ENCODE measurements at regions not wholly inside any gene's neighbourhood (a gene's known extent, or its start where the extent isn't known, plus 50 kb on each side); places are given as distances from the start of the nearest gene placed in this dataset.

DNA sequence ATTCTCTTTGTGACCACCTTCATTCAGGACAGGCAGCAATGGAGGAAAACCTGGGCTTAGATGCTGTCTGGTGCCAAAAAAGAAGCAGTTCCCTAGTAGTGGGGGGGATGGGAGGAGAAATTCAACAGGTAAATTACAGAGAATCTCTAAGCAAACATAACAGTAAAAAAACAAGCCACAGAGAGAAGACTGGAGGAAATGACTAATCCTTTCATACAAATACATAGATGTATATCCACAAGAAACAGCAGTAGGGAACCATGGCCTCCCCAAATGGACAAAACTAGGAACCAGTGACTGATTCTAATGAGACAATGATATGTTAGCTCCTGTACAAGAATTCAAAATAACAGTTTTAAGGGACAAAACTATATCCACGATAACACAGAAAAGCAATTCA lies 513.0 kb downstream of the NAV3 start:
- Histone ChIP-seq H3K27ac (ENCODE audit: insufficient read depth, low read depth, low read length) (no peak overlapping the region), H3K79me2 (ENCODE audit: control insufficient read depth, insufficient read depth, low read length) (no peaks in the 10 kb centered on the region), H3K4me2 (ENCODE audit: insufficient read depth, low read length) (no peak overlapping the region), H3K4me1 (ENCODE audit: control insufficient read depth, extremely low read depth, insufficient read depth, low read length) (no peaks in the 10 kb centered on the region), H3K4me3 (replicated peaks in 1 of 3; ENCODE audit: insufficient read depth in 1 of 3, low read depth in 1 of 3, low read length in 3 of 3) (no peak overlapping the region), H3K9me1 (replicated peaks; ENCODE audit: control insufficient read depth, extremely low read depth, insufficient read depth, low read length) (no peaks in the 10 kb centered on the region), H3K9me3 (replicated peaks; ENCODE audit: control insufficient read depth, insufficient read depth, low read length) (no peaks in the 10 kb centered on the region), H3K9ac (replicated peaks; ENCODE audit: extremely low read depth, insufficient read depth, low read length) (no peak overlapping the region), H2AFZ (ENCODE audit: low read depth, low read length) (no peak overlapping the region), H4K20me1 (replicated peaks; ENCODE audit: control insufficient read depth, extremely low read depth, insufficient read depth, low read length) (no peaks in the 10 kb centered on the region), H3K36me3 (ENCODE audit: control insufficient read depth in 2 of 2, extremely low read depth in 1 of 2, insufficient read depth in 2 of 2, low read length in 2 of 2) (no peaks in the 10 kb centered on the region), H3K27me3 (ENCODE audit: control insufficient read depth in 2 of 2, insufficient read depth in 2 of 2, low read length in 2 of 2) (no peaks in the 10 kb centered on the region)
- no TSS peak for BruUV-seq (replicated peaks)
- ChIA-PET CTCF (no interaction called here), POLR2A (no interaction called here)
- intact Hi-C loops (cut with micrococcal nuclease) (no loop called here), dilution Hi-C loops (cut with MboI; ENCODE audit: extremely low pct_ligation_motif_present, low sequenced_read_pairs) (no loop called here)
- FAIRE-seq (no peak), DNase-seq (ENCODE audit: low read depth, low spot score) (no peak)
- TF ChIP-seq FOS (IDR thresholded peaks at IDR 0.05; ENCODE audit: borderline replicate concordance, insufficient read depth, low read length) (no peak), GATA2 (IDR thresholded peaks at IDR 0.05; ENCODE audit: insufficient read depth, insufficient read length, low read depth, low read length) (no peak), MYC (IDR thresholded peaks at IDR 0.05; ENCODE audit: low read depth, low read length) (no peak), POLR2A (IDR thresholded peaks at IDR 0.05; ENCODE audit: low read depth, low read length) (no peak), POLR2AphosphoS5 (IDR thresholded peaks at IDR 0.05; ENCODE audit: insufficient read depth, low read depth, low read length) (no peak), JUN (IDR thresholded peaks at IDR 0.05; ENCODE audit: borderline replicate concordance, insufficient read depth, insufficient read length, low read depth) (no peak)
- TF ChIP-seq, protein P1, sequence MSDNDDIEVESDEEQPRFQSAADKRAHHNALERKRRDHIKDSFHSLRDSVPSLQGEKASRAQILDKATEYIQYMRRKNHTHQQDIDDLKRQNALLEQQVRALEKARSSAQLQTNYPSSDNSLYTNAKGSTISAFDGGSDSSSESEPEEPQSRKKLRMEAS (IDR thresholded peaks at IDR 0.05; ENCODE audit: insufficient read depth, insufficient read length): no peak

DNA sequence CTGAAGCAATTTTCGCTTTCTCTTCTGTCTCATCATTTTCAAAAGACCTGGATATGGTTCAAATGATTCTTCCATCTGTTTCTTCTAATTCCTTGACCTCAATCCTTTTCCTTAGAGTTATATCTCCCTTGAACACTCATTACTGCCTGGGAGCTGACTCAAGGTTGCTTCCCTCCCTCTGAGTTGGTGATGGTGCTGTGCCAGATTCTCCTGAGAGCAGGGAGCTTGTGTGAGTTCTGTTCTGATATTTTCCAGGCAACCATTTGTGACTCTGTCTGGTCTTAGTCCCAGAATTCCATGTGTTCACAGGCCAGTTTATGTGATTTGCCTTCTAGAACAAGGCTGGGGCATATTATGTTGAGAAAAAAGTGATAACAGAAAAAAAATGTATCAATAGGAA lies 505.1 kb upstream of the SYT1 start:
- H3K4me3 ChIP-seq (replicated peaks in 1 of 3; ENCODE audit: insufficient read depth in 1 of 3, low read depth in 1 of 3, low read length in 3 of 3): no peak overlapping the region
- no peak overlapping the region for H2AFZ ChIP-seq (ENCODE audit: low read depth, low read length)
- FAIRE-seq (no peak), DNase-seq (ENCODE audit: low read depth, low spot score) (no peak)
- no peak for TF ChIP-seq GATA2 (IDR thresholded peaks at IDR 0.05; ENCODE audit: insufficient read depth, insufficient read length, low read depth, low read length)
- no peak for TF ChIP-seq FOS (IDR thresholded peaks at IDR 0.05; ENCODE audit: borderline replicate concordance, insufficient read depth, low read length)
- no peak for TF ChIP-seq EZH2 (IDR thresholded peaks at IDR 0.05; ENCODE audit: borderline replicate concordance, low read depth, low read length, severe bottlenecking)
- no peak for TF ChIP-seq POLR2A (IDR thresholded peaks at IDR 0.05; ENCODE audit: low read depth, low read length)
- no peak for TF ChIP-seq POLR2AphosphoS5 (IDR thresholded peaks at IDR 0.05; ENCODE audit: insufficient read depth, low read depth, low read length)
- TF ChIP-seq MYC (IDR thresholded peaks at IDR 0.05; ENCODE audit: low read depth, low read length): no peak
- no peak for TF ChIP-seq JUN (IDR thresholded peaks at IDR 0.05; ENCODE audit: borderline replicate concordance, insufficient read depth, insufficient read length, low read depth)
- TF ChIP-seq, protein P2, sequence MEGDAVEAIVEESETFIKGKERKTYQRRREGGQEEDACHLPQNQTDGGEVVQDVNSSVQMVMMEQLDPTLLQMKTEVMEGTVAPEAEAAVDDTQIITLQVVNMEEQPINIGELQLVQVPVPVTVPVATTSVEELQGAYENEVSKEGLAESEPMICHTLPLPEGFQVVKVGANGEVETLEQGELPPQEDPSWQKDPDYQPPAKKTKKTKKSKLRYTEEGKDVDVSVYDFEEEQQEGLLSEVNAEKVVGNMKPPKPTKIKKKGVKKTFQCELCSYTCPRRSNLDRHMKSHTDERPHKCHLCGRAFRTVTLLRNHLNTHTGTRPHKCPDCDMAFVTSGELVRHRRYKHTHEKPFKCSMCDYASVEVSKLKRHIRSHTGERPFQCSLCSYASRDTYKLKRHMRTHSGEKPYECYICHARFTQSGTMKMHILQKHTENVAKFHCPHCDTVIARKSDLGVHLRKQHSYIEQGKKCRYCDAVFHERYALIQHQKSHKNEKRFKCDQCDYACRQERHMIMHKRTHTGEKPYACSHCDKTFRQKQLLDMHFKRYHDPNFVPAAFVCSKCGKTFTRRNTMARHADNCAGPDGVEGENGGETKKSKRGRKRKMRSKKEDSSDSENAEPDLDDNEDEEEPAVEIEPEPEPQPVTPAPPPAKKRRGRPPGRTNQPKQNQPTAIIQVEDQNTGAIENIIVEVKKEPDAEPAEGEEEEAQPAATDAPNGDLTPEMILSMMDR (IDR thresholded peaks at IDR 0.05; ENCODE audit: extremely low read depth in 1 of 2, insufficient read depth in 1 of 2, low read depth in 1 of 2, low read length in 2 of 2): no peak
- TF ChIP-seq, protein P1 (IDR thresholded peaks at IDR 0.05; ENCODE audit: insufficient read depth, insufficient read length): no peak
- H3K9me3 ChIP-seq (replicated peaks; ENCODE audit: control insufficient read depth, insufficient read depth, low read length): no peaks in the 10 kb centered on the region
- H3K4me1 ChIP-seq (ENCODE audit: control insufficient read depth, extremely low read depth, insufficient read depth, low read length): no peaks in the 10 kb centered on the region
- no peaks in the 10 kb centered on the region for H3K9me1 ChIP-seq (replicated peaks; ENCODE audit: control insufficient read depth, extremely low read depth, insufficient read depth, low read length)
- no TSS peak for BruUV-seq (replicated peaks)
- H4K20me1 ChIP-seq (replicated peaks; ENCODE audit: control insufficient read depth, extremely low read depth, insufficient read depth, low read length): no peaks in the 10 kb centered on the region
- intact Hi-C loops (cut with micrococcal nuclease): no loop called here
- POLR2A ChIA-PET: no interaction called here
- no peaks in the 10 kb centered on the region for H3K27me3 ChIP-seq (ENCODE audit: control insufficient read depth in 2 of 2, insufficient read depth in 2 of 2, low read length in 2 of 2)
- no peak overlapping the region for H3K27ac ChIP-seq (ENCODE audit: insufficient read depth, low read depth, low read length)
- H3K4me2 ChIP-seq (ENCODE audit: insufficient read depth, low read length): no peak overlapping the region
- CTCF ChIA-PET: no interaction called here
- no peak overlapping the region for H3K9ac ChIP-seq (replicated peaks; ENCODE audit: extremely low read depth, insufficient read depth, low read length)
- H3K79me2 ChIP-seq (ENCODE audit: control insufficient read depth, insufficient read depth, low read length): no peaks in the 10 kb centered on the region
- no peaks in the 10 kb centered on the region for H3K36me3 ChIP-seq (ENCODE audit: control insufficient read depth in 2 of 2, extremely low read depth in 1 of 2, insufficient read depth in 2 of 2, low read length in 2 of 2)
- dilution Hi-C loops (cut with MboI; ENCODE audit: extremely low pct_ligation_motif_present, low sequenced_read_pairs): no loop called here
